ENCODE measurements at regions not wholly inside any gene's neighbourhood (a gene's known extent, or its start where the extent isn't known, plus 50 kb on each side); places are given as distances from the start of the nearest gene placed in this dataset.
"Not testable (repeated sequence)": the region's sequence is repeated elsewhere in the genome, so short reads cannot be mapped to it uniquely, and the experiment has no call there.

DNA sequence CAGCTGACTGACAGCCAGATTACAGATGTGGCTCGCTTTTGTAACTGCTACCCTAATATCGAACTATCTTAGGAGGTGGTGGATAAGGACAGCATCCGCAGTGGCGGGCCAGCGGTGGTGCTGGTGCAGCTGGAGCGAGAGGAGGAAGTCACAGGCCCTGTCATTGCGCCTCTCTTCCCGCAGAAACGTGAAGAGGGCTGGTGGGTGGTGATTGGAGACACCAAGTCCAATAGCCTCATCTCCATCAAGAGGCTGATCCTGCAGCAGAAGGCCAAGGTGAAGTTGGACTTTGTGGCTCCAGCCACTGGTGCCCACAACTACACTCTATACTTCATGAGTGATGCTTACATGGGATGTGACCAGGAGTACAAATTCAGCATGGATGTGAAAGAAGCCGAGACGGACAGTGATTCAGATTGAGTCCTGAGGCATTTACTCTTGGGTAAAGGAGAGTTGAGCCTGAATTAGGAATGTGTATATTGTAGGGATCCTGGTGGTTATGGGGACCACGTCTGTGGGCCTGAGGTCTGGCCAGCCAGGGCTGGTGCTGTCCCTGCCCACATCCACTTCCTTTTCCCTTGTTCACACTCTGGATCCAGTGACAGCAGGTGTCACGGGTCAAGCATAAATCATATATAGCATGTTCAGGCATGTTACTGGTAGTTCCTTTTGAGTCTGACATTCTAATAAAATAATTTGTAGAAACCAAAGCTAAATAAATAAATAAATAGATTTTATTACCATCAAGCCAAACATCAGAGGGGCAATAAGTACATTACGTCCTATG lies 89.0 kb upstream of the SMURF2 start:
- TF ChIP-seq ZNF384 (IDR thresholded peaks at IDR 0.05), result no peak
- no peak for TF ChIP-seq CTBP1 (IDR thresholded peaks at IDR 0.05; ENCODE audit: borderline replicate concordance)
- no peak for TF ChIP-seq ELF4 (IDR thresholded peaks at IDR 0.05)
- no peak for TF ChIP-seq HDGF (IDR thresholded peaks at IDR 0.05; ENCODE audit: borderline replicate concordance)
- TF ChIP-seq TARDBP (IDR thresholded peaks at IDR 0.05), result no peak
- TF ChIP-seq FOXA1 (IDR thresholded peaks at IDR 0.05), result no peak
- no peak for TF ChIP-seq SUZ12 (IDR thresholded peaks at IDR 0.05)
- TF ChIP-seq LEF1 (IDR thresholded peaks at IDR 0.05; ENCODE audit: borderline replicate concordance), result no peak
- ChIA-PET POLR2A (no interaction called here), CTCF (no interaction called here)
- no peak for DNase-seq (ENCODE audit: extremely low spot score)

- POLR2A ChIA-PET, result no interaction called here
- TF ChIP-seq L3MBTL2 (conservative IDR thresholded peaks at IDR 0.05) (no peak), TARDBP (IDR thresholded peaks at IDR 0.05) (no peak), SP1 (IDR thresholded peaks at IDR 0.05) (no peak), ZNF384 (IDR thresholded peaks at IDR 0.05) (no peak), LEF1 (IDR thresholded peaks at IDR 0.05; ENCODE audit: borderline replicate concordance) (no peak), FOXK2 (IDR thresholded peaks at IDR 0.05) (no peak), HDGF (IDR thresholded peaks at IDR 0.05; ENCODE audit: borderline replicate concordance) (no peak), ARNT (IDR thresholded peaks at IDR 0.05) (no peak)
- CTCF ChIA-PET, result no interaction called here
Observed at GRCh38 chr17:64750478-64750877, 88.4 kb upstream of the SMURF2 start.

GRCh38 chr17:64749306-64749705 lies 87.2 kb upstream of the SMURF2 start:
- CTCF ChIA-PET, result no interaction called here
- TF ChIP-seq HDGF (IDR thresholded peaks at IDR 0.05; ENCODE audit: borderline replicate concordance), result no peak
- TF ChIP-seq FOXK2 (IDR thresholded peaks at IDR 0.05), result no peak
- TF ChIP-seq L3MBTL2 (conservative IDR thresholded peaks at IDR 0.05), result no peak
- no peak for TF ChIP-seq CTBP1 (IDR thresholded peaks at IDR 0.05; ENCODE audit: borderline replicate concordance)
- TF ChIP-seq SP1 (IDR thresholded peaks at IDR 0.05), result no peak
- no peak for TF ChIP-seq NFRKB (IDR thresholded peaks at IDR 0.05)
- no peak for TF ChIP-seq SUZ12 (IDR thresholded peaks at IDR 0.05)
- no peak for TF ChIP-seq FOXA1 (IDR thresholded peaks at IDR 0.05)
- POLR2A ChIA-PET, result no interaction called here
- no peak for DNase-seq (ENCODE audit: extremely low spot score)

More at GRCh38 chr17:64750478-64750877, 88.4 kb upstream of the SMURF2 start:
- DNase-seq (ENCODE audit: extremely low spot score), result no peak

DNA sequence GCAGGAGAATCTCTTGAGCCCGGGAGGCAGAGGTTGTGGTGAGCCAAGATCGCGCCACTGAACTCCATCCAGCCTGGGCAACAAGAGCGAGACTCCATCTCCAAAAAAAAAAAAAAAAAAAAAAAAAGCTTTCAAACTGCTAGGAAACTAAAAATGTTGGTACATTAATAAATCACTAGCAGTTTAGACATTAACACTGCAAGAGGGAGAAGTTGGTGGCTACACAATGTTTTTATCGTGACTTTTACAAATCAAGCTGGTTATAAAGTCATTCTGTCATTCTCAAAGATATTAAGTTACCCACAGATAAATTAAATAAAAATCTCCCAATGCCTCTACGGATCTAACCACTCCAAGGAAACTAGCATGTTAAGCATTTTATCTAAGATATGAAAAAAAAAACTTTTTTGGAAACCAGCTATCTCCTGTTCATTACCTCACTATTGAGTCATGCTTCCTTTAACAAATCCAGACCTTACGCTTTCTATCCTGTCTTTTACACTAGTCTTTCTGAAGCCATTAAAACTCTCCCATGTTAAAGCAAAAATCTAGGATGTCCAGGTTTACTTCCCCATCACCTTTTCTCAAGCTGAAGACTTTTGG lies 85.9 kb upstream of the SMURF2 start:
- ChIA-PET POLR2A (interaction anchor here (0.8 kb wide), 1 partner anchor 242 kb away, joined by 3 read pairs; the partner anchor contains the start of genes CEP95 and DDX5), CTCF (interaction anchor here (0.6 to 1.1 kb wide), 2 partner anchors 29 to 116 kb away, joined by 3 to 4 read pairs; no protein-coding TSS in a partner anchor)
- DNase-seq (ENCODE audit: extremely low spot score), result no peak
- TF ChIP-seq FOXK2 (IDR thresholded peaks at IDR 0.05) (no peak), BHLHE40 (IDR thresholded peaks at IDR 0.05; ENCODE audit: borderline replicate concordance) (no peak), PKNOX1 (IDR thresholded peaks at IDR 0.05) (no peak), SP1 (IDR thresholded peaks at IDR 0.05) (no peak), ARNT (IDR thresholded peaks at IDR 0.05) (no peak), HDGF (IDR thresholded peaks at IDR 0.05; ENCODE audit: borderline replicate concordance) (no peak), FOXA1 (IDR thresholded peaks at IDR 0.05) (no peak), LEF1 (IDR thresholded peaks at IDR 0.05; ENCODE audit: borderline replicate concordance) (no peak), ELF4 (IDR thresholded peaks at IDR 0.05) (no peak), TARDBP (IDR thresholded peaks at IDR 0.05) (no peak), SUZ12 (IDR thresholded peaks at IDR 0.05) (no peak), L3MBTL2 (conservative IDR thresholded peaks at IDR 0.05) (no peak), FOXM1 (IDR thresholded peaks at IDR 0.05; ENCODE audit: borderline replicate concordance) (no peak), ZNF384 (IDR thresholded peaks at IDR 0.05) (no peak), NFRKB (IDR thresholded peaks at IDR 0.05) (no peak)

- ChIA-PET POLR2A (interaction anchor here (1.1 kb wide), 1 partner anchor 237 kb away, joined by 3 read pairs; no protein-coding TSS in a partner anchor), CTCF (interaction anchor here (0.6 kb wide), 1 partner anchor 39 kb away, joined by 3 read pairs; no protein-coding TSS in a partner anchor)
- no peak for TF ChIP-seq BHLHE40 (IDR thresholded peaks at IDR 0.05; ENCODE audit: borderline replicate concordance)
- no peak for TF ChIP-seq LEF1 (IDR thresholded peaks at IDR 0.05; ENCODE audit: borderline replicate concordance)
- TF ChIP-seq NFRKB (IDR thresholded peaks at IDR 0.05), result no peak
- no peak for TF ChIP-seq HDGF (IDR thresholded peaks at IDR 0.05; ENCODE audit: borderline replicate concordance)
- no peak for TF ChIP-seq L3MBTL2 (conservative IDR thresholded peaks at IDR 0.05)
- TF ChIP-seq SUZ12 (IDR thresholded peaks at IDR 0.05), result no peak
- no peak for TF ChIP-seq FOXM1 (IDR thresholded peaks at IDR 0.05; ENCODE audit: borderline replicate concordance)
- TF ChIP-seq CTBP1 (IDR thresholded peaks at IDR 0.05; ENCODE audit: borderline replicate concordance), result no peak
- no peak for TF ChIP-seq SP1 (IDR thresholded peaks at IDR 0.05)
- TF ChIP-seq FOXA1 (IDR thresholded peaks at IDR 0.05), result no peak
- TF ChIP-seq PKNOX1 (IDR thresholded peaks at IDR 0.05), result no peak
- no peak for TF ChIP-seq FOXK2 (IDR thresholded peaks at IDR 0.05)
- no peak for TF ChIP-seq ARNT (IDR thresholded peaks at IDR 0.05)
- no peak for DNase-seq (ENCODE audit: extremely low spot score)
Observed at GRCh38 chr17:64742326-64742725, 80.2 kb upstream of the SMURF2 start.

- not testable (repeated sequence) for DNase-seq (ENCODE audit: extremely low spot score)
- CTCF ChIA-PET, result interaction anchor here (0.6 kb wide), 1 partner anchor 39 kb away, joined by 3 read pairs; no protein-coding TSS in a partner anchor
- POLR2A ChIA-PET, result interaction anchor here (1.1 kb wide), 1 partner anchor 236 kb away, joined by 3 read pairs; no protein-coding TSS in a partner anchor
Observed at GRCh38 chr17:64741916-64742315, 79.8 kb upstream of the SMURF2 start.
